Calu3 (cell line): ENCODE measurements at regions not wholly inside any gene's neighbourhood (a gene's known extent, or its start where the extent isn't known, plus 50 kb on each side); places are given as distances from the start of the nearest gene placed in this dataset.

Experiments
- BruUV-seq: library from RNA; stranded (reverse); fragments of 400-500 nt; replicated peaks from 2 replicates; lab custom pipeline; 2021; lab: Mats Ljungman, UMichigan
- CTCF ChIA-PET: fragments of 300-600 bp; sonication (Branson Sonifier 250); formaldehyde crosslinking; loops from one replicate; lab custom pipeline; 2022; ENCODE audit warnings: antibody characterized with exemption; lab: Charles Lee
- DNase-seq: peaks from one replicate; pipeline ENCODE4 v3.0.0; 2022
- H3K27ac Mint-ChIP-seq: one replicate; pipeline ENCODE4 v1.8.0; 2022; ENCODE audit warnings: mixed read lengths; ENCODE audit not compliant: unreplicated experiment
- H3K27me3 Mint-ChIP-seq: one replicate; pipeline ENCODE4 v1.8.0; 2022; ENCODE audit warnings: mixed read lengths; ENCODE audit not compliant: unreplicated experiment
- H3K36me3 Mint-ChIP-seq: one replicate; pipeline ENCODE4 v1.8.0; 2022; ENCODE audit warnings: mild to moderate bottlenecking, moderate library complexity, mixed read lengths; ENCODE audit not compliant: insufficient read depth, unreplicated experiment
- H3K4me1 Mint-ChIP-seq: one replicate; pipeline ENCODE4 v1.8.0; 2022; ENCODE audit warnings: mild to moderate bottlenecking, low read depth, mixed read lengths; ENCODE audit not compliant: unreplicated experiment
- H3K4me3 Mint-ChIP-seq: one replicate; pipeline ENCODE4 v1.8.0; 2022; ENCODE audit warnings: mild to moderate bottlenecking, low read depth, moderate library complexity, mixed read lengths; ENCODE audit not compliant: unreplicated experiment
- H3K9me3 Mint-ChIP-seq: one replicate; pipeline ENCODE4 v1.8.0; 2022; ENCODE audit warnings: low read depth, mixed read lengths; ENCODE audit not compliant: unreplicated experiment
- CTCF ChIP-seq: fragments of 200-600 bp; IDR thresholded peaks from one replicate; pipeline ENCODE4 v1.8.0; 2022; ENCODE audit warnings: antibody characterized with exemption; ENCODE audit not compliant: unreplicated experiment
- intact Hi-C: fragments of 100-400 bp; cut with micrococcal nuclease; formaldehyde crosslinking; loops from one replicate; pipeline ENCODE4 v1.10.0; 2022; ENCODE audit not compliant: unreplicated experiment

DNA sequence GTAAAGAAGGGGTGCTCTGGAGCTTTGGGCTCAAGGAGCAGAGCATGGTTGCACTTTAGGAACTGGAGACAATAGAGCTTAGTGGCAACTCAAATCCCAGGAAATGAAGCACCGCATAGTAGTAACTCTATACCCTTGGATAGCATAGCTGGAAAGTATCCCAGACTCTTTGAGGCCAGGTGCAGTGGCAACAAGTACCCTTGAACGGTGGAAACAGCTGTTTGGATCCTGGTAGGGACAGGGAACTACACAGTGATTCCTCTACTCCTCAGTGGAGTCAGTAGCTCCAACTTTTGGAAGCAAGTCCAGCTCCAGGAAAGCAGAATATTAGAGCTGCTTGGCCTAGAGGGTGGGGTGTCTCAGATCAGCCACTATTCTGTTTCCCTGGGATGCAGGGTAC is 129.0 kb upstream of the WSCD2 start:
- intact Hi-C loops = no loop called here
- no TSS peak for BruUV-seq
- peaks cover 23% of the 10 kb centered on the region for H3K27me3 Mint-ChIP-seq
- no peak overlapping the region for H3K4me3 Mint-ChIP-seq
- no peaks in the 10 kb centered on the region for H3K4me1 Mint-ChIP-seq
- DNase-seq = no peak
- no peaks in the 10 kb centered on the region for H3K9me3 Mint-ChIP-seq
- H3K36me3 Mint-ChIP-seq = no peaks in the 10 kb centered on the region
- no peak for TF ChIP-seq CTCF
- CTCF ChIA-PET = interaction anchor here (1.1 kb wide), 1 partner anchor 33 kb away, joined by 3 read pairs; no protein-coding TSS in a partner anchor
- no peak overlapping the region for H3K27ac Mint-ChIP-seq

DNA sequence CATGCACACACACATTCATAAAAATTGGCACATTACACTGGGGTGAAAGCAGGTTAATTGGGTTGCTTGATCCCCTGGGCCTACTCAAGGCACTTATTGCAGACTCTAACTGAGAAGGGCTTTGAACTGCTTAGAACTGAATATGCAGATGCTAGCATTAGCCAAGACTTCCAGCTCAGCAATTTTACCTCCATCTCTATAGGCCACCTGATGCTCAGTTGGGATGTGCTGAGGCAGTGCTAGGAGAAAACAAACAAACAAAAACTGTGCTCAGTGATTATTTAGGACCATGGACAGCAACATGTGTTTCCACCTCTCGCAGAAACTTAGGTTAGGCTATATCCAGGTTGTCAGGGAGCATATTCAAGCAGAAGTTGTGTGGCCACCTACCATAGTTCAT is 124.8 kb upstream of the WSCD2 start:
- peaks cover 35% of the 10 kb centered on the region for H3K27me3 Mint-ChIP-seq
- intact Hi-C loops = no loop called here
- H3K27ac Mint-ChIP-seq = no peak overlapping the region
- no peaks in the 10 kb centered on the region for H3K36me3 Mint-ChIP-seq
- CTCF ChIA-PET = no interaction called here
- H3K4me3 Mint-ChIP-seq = no peak overlapping the region
- TF ChIP-seq CTCF = no peak
- no peaks in the 10 kb centered on the region for H3K4me1 Mint-ChIP-seq
- no peak for DNase-seq
- H3K9me3 Mint-ChIP-seq = no peaks in the 10 kb centered on the region
- no TSS peak for BruUV-seq

- DNase-seq = no peak
- Mint-ChIP-seq H3K4me1 (no peaks in the 10 kb centered on the region), H3K4me3 (no peak overlapping the region), H3K27me3 (peaks cover 59% of the 10 kb centered on the region), H3K27ac (no peak overlapping the region), H3K36me3 (no peaks in the 10 kb centered on the region), H3K9me3 (no peaks in the 10 kb centered on the region)
- intact Hi-C loops = no loop called here
- BruUV-seq = no TSS peak
- CTCF ChIA-PET = no interaction called here
- TF ChIP-seq CTCF = no peak
These were observed 120.8 kb upstream of the WSCD2 start for GRCh38 chr12:108008163-108008905.

GRCh38 chr12:108009442-108010070 is 119.5 kb upstream of the WSCD2 start:
- H3K27ac Mint-ChIP-seq = no peak overlapping the region
- no peaks in the 10 kb centered on the region for H3K4me1 Mint-ChIP-seq
- CTCF ChIA-PET = no interaction called here
- no peaks in the 10 kb centered on the region for H3K36me3 Mint-ChIP-seq
- intact Hi-C loops = no loop called here
- peaks cover 71% of the 10 kb centered on the region for H3K27me3 Mint-ChIP-seq
- DNase-seq = no peak
- H3K4me3 Mint-ChIP-seq = no peak overlapping the region
- no peaks in the 10 kb centered on the region for H3K9me3 Mint-ChIP-seq
- no TSS peak for BruUV-seq
- no peak for TF ChIP-seq CTCF
